ENCODE measurements at regions not wholly inside any gene's neighbourhood (a gene's known extent, or its start where the extent isn't known, plus 50 kb on each side); places are given as distances from the start of the nearest gene placed in this dataset.
"Not testable (repeated sequence)": the region's sequence is repeated elsewhere in the genome, so short reads cannot be mapped to it uniquely, and the experiment has no call there.

GRCh38 chr1:242813490-242814091 lies 289.1 kb upstream of the PLD5 start:
- no peak for DNase-seq (ENCODE audit: low read depth)

- DNase-seq (ENCODE audit: low read depth): no peak
Observed at GRCh38 chr1:242811092-242811840, 286.8 kb upstream of the PLD5 start.

GRCh38 chr1:242806324-242806723 lies 281.8 kb upstream of the PLD5 start:
- no peak for DNase-seq (ENCODE audit: low read depth)

DNA sequence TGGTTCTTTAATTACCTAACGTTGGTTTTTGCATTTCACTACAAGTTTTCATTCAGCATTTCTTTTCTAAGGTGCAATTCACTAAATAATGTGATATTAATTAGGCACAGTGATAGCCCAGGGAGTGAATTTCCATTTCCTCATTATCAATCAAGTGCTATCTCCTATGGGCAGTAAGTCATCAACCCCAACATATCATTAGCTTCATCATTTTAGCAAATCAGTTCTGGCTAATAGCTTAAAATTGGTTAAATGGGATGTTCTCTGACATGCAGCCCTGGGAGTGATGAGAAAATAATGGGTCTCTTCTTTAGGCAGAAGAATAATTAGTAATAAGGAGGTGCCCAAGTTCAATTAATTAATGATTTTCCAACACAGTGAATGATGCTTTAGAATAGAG lies 280.9 kb upstream of the PLD5 start:
- DNase-seq (ENCODE audit: low read depth): not testable (repeated sequence)

- no peak for DNase-seq (ENCODE audit: low read depth)
Observed at GRCh38 chr1:242802973-242803372, 278.5 kb upstream of the PLD5 start.

- no peak for DNase-seq (ENCODE audit: low read depth)
Observed at GRCh38 chr1:242800521-242800920, 276.0 kb upstream of the PLD5 start.

GRCh38 chr1:242797856-242798255 lies 273.4 kb upstream of the PLD5 start:
- no peak for DNase-seq (ENCODE audit: low read depth)

- no peak for DNase-seq (ENCODE audit: low read depth)
Observed at GRCh38 chr1:242788771-242789170, 264.3 kb upstream of the PLD5 start.

DNA sequence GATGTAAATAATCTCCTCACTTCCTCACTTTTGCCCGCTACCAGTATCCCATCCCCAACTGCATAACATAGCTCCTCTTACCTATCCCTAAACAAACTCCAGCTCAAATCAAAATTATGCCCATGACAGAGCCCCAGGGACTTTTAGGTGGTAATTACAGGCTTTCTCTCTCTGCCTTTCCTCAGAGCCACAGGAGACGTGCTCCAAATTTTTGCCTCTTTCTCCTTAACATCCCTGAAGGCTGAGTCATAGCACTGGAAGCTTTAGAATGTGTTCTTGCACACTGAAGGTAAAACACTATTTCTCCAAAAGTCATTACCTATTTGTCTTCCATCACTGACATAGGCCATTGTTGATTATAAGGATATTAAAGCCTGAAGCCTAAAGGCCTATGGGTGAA lies 263.5 kb upstream of the PLD5 start:
- no peak for DNase-seq (ENCODE audit: low read depth)

DNA sequence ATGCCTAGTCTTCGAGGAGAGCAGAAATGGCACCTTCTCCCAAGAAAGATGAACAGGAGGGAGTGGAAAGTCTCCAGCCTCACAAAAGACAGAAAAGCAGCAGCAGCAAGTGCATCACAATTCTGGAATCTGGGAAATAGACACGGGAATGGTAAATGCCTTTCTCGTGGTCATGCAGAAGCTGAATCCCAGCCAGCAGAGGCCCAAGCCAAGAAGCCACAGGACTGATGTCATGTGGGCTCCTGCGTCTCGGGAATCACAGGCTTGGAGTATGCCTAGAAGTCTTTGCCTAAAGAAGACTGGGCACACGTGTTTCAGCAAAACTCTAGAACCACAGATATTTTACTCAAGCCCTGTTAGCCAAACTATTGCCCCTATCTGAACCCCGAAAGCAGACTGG lies 260.3 kb upstream of the PLD5 start:
- no peak for DNase-seq (ENCODE audit: low read depth)

GRCh38 chr1:242784084-242784483 lies 259.6 kb upstream of the PLD5 start:
- DNase-seq (ENCODE audit: low read depth): no peak

DNA sequence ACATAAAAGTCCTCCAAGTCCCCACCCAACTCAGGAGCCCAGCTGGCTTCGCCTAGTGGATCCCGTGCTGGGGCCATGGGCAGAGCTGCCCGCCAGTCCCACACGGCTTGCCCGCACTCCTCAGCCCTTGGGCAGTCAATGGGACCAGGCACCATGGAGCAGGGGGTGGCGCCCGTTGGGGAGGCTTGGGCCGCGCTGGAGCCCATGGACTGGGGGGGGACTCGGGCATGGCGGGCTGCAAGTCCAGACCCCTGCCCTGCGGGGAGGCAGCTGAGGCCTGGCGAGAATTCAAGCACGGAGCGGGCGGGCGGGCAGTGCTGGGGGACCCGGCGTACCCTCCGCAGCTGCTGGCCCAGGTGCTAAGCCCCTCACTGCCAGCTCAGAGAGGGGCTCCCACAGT lies 249.8 kb upstream of the PLD5 start:
- no peak for DNase-seq (ENCODE audit: low read depth)

DNA sequence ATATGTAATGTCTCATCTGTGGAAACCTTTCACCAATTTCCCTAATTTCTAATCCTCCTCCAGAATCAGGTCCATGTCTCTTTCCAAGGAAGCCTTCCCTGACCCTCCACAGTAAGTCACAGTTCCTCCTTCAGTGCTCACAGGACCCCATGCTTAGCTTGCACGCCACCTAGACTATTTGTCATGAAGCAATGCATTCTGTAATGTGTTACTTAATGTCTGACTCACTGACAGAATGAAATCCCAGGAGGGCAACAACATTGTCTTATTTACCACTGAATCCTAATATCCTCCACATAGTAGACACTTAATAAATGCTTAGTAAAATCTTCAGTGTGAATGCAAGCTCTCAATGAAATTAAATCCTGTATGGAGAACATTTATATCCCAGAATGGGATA lies 245.9 kb upstream of the PLD5 start:
- no peak for DNase-seq (ENCODE audit: low read depth)

DNA sequence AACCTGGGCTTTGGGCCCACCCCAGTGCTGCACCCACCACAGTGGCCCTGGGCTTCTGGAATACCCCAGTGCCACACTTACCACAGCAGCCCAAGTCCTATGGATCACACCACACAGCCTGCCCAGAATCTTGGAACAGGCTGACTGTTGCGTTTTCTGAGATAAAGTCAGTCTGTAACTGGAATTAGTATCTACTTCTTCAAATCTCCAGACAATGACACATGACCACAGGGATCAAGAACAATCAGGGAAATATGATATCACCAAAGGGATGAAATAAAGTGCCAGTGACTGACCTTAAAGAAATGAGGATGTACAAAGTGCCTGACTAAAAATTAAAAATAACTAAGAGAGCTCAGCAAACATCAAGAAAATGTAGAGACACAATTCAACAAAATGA lies 239.7 kb upstream of the PLD5 start:
- DNase-seq (ENCODE audit: low read depth): no peak

- no peak for DNase-seq (ENCODE audit: low read depth)
Observed at GRCh38 chr1:242761556-242761955, 237.1 kb upstream of the PLD5 start.

GRCh38 chr1:242754926-242755325 lies 230.4 kb upstream of the PLD5 start:
- DNase-seq (ENCODE audit: low read depth): no peak

- DNase-seq (ENCODE audit: low read depth): no peak
Observed at GRCh38 chr1:242754125-242754524, 229.6 kb upstream of the PLD5 start.

DNA sequence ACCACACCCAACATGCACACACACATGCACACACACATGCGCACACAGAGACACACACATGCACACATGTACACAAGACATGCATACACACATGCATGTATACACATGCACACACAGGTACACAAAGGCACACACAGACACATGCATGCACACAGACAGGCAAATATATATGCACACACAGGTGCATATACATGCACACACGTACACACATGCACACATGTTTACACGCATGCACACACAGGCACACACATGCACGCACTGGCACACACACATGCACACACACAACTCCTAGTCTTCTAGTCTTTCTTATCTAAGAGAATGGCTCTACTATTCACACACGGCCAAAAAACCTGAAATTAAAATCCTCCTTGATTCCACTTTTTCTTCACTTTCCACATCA lies 222.7 kb upstream of the PLD5 start:
- DNase-seq (ENCODE audit: low read depth): no peak

- DNase-seq (ENCODE audit: low read depth): no peak
Observed at GRCh38 chr1:242745079-242745478, 220.6 kb upstream of the PLD5 start.

- no peak for DNase-seq (ENCODE audit: low read depth)
Observed at GRCh38 chr1:242743983-242744780, 219.7 kb upstream of the PLD5 start.

- DNase-seq (ENCODE audit: low read depth): no peak
Observed at GRCh38 chr1:242738702-242739645, 214.5 kb upstream of the PLD5 start.

DNA sequence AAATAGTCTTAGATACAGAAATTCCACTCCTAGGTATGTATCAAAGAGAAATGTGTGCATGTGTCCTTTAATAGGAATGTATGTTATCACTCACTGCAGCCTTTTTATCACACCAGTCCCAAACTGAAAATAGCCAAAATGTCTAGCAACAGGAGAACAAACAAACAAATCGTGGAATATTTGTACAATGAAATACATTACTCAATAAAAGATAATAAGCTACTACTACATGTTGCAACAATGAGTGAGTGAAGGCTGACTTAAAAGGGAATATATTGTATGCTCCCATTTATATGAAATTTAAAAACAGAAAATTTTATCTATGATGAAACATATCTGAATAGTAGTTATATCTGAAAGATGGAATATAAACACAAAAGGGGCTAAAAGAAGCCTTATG lies 212.1 kb upstream of the PLD5 start:
- no peak for DNase-seq (ENCODE audit: low read depth)
